Adrenal gland (tissue), 9 donors: ENCODE measurements at regions not wholly inside any gene's neighbourhood (a gene's known extent, or its start where the extent isn't known, plus 50 kb on each side); places are given as distances from the start of the nearest gene placed in this dataset.

Experiments used
- DNase-seq, 7 donors: peaks; one replicate each; pipeline ENCODE4 v3.0.0-alpha.2; 2019 to 2020
- H3K27ac ChIP-seq, 5 donors: fragments of 200-600 bp; sonication (generic) in 4 of 5; 1 replicate in 3 of 5; 2 replicates in 2 of 5; pipeline versions ENCODE4 v1.5.1 to v1.8.0; 2016 to 2020; ENCODE audit warnings: mild to moderate bottlenecking in 1 of 5
- H3K27me3 ChIP-seq: fragments of 200-600 bp; 2 replicates; pipeline ENCODE4 v1.8.0; 2021
- H3K36me3 ChIP-seq, 2 donors: fragments of 200-600 bp; replicated peaks in 1 of 2; 1 replicate in 1 of 2; 2 replicates in 1 of 2; pipeline versions ENCODE4 v1.5.1 to v1.8.0; 2018 to 2022
- H3K4me1 ChIP-seq, 2 donors: fragments of 200-600 bp; replicated peaks in 1 of 2; 1 replicate in 1 of 2; 2 replicates in 1 of 2; pipeline versions ENCODE4 v1.5.1 to v1.8.0; 2018 to 2021
- H3K4me3 ChIP-seq, 4 donors: fragments of 200-600 bp; sonication (generic) in 3 of 4; one replicate each; pipeline ENCODE4 v1.5.1; 2016 to 2018
- H3K9me3 ChIP-seq, 3 donors: fragments of 200-600 bp; sonication (generic) in 1 of 3; replicated peaks in 1 of 3; 1 replicate in 2 of 3; 2 replicates in 1 of 3; pipeline versions ENCODE4 v1.5.1 to v1.8.0; 2016 to 2021
- POLR2A ChIP-seq, 2 donors: fragments of 450-650 bp; IDR thresholded peaks; one replicate each; pipeline ENCODE4 v1.6.1; 2017; ENCODE audit warnings: antibody characterized with exemption in 2 of 2, mild to moderate bottlenecking in 2 of 2, moderate library complexity in 1 of 2
- WGBS, 4 donors: extraction: QIAGEN DNeasy Blood & Tissue Kit in 2 of 4; methylation state at CpG; one replicate each; pipeline versions ENCODE4 v1.1.5 to v1.1.7; 2013 to 2017; 5-methylcytosine and 5-hydroxymethylcytosine counted together
- intact Hi-C, 2 donors: fragments of 100-400 bp; cut with DNase I; formaldehyde crosslinking; loops; one replicate each; pipeline versions ENCODE4 v1.14.1 to v1.15.0; 2022 to 2023
- TF ChIP-seq, protein P1 (sequence below), 6 experiments: fragments of 450-650 bp in 4 of 6; fragments of 200-600 bp in 2 of 6; sonication (generic) in 1 of 6; IDR thresholded peaks; 1 replicate in 5 of 6; 2 replicates in 1 of 6; pipeline versions ENCODE4 v1.5.1 to v1.8.0; 2016 to 2021; ENCODE audit warnings: antibody characterized with exemption in 6 of 6, mild to moderate bottlenecking in 2 of 6, moderate library complexity in 1 of 6
- donor health status: healthy with polysubstance abuse.
- donor health status: Bipolar disorder and iron deficiency.
- donor health status: DM: yes; HTN: yes; CAD: no.
- donor health status: DM: no; HTN: no; CAD: no.
- donor health status: DM: no; HTN: no; CAD: no.

DNA sequence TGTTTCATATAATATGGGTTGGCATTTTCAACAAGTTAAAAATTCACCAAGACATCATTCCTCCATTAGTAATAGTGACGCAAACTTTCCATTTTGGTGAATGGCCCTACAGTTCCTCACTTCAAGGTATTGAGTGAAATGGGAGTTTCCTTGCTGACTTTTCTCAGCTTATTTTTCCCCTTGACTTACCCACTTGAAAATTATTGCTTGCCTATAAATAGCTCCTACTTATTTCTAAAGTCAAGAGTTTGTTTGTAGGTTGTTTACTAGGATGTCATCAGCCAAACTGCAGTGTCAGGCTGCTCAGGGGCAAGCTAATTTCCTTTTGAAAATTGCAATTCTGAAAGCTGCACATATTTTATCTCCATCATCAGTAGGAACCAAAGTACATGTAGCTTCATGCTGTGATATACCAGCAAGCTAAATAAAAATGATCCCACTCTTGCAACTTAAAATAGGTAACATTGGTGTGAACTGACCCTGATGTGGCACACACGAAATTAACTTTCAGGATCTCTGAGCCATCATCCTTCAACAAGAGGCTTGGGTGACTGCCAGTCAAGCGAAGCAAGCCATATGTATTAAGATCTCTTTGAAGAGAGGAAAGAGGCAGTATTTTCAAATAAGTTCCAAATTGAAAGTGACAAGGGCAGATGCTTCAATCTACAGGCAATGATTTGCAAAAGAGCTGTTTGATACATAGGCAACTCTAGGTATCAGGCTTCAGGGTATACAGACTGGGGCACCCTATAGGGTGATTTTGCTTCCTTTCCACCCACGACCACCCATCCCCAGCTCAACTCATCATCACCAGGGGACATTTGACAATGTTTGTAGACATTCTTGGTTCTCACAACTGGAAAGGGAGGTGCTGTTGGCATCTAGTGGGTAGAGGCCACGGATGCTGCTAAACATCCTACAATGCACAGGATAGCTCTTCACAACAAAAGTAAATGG lies 66.8 kb upstream of the RASGRP1 start:
- WGBS, 4 donors: 72 to 88% (median 80%) methylated on average over 5 of the region's 5 CpGs
- TF ChIP-seq POLR2A (IDR thresholded peaks at IDR 0.05): no peak
- TF ChIP-seq, protein P1, sequence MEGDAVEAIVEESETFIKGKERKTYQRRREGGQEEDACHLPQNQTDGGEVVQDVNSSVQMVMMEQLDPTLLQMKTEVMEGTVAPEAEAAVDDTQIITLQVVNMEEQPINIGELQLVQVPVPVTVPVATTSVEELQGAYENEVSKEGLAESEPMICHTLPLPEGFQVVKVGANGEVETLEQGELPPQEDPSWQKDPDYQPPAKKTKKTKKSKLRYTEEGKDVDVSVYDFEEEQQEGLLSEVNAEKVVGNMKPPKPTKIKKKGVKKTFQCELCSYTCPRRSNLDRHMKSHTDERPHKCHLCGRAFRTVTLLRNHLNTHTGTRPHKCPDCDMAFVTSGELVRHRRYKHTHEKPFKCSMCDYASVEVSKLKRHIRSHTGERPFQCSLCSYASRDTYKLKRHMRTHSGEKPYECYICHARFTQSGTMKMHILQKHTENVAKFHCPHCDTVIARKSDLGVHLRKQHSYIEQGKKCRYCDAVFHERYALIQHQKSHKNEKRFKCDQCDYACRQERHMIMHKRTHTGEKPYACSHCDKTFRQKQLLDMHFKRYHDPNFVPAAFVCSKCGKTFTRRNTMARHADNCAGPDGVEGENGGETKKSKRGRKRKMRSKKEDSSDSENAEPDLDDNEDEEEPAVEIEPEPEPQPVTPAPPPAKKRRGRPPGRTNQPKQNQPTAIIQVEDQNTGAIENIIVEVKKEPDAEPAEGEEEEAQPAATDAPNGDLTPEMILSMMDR (IDR thresholded peaks at IDR 0.05): no peak
- no peaks in the 10 kb centered on the region for H3K9me3 ChIP-seq
- H3K4me3 ChIP-seq: no peak overlapping the region
- DNase-seq: no peak
- H3K4me1 ChIP-seq: no peaks in the 10 kb centered on the region
- no peak overlapping the region for H3K27ac ChIP-seq
- no peaks in the 10 kb centered on the region for H3K36me3 ChIP-seq
- intact Hi-C loops: no loop called here
- H3K27me3 ChIP-seq: peaks cover 4% of the 10 kb centered on the region

DNA sequence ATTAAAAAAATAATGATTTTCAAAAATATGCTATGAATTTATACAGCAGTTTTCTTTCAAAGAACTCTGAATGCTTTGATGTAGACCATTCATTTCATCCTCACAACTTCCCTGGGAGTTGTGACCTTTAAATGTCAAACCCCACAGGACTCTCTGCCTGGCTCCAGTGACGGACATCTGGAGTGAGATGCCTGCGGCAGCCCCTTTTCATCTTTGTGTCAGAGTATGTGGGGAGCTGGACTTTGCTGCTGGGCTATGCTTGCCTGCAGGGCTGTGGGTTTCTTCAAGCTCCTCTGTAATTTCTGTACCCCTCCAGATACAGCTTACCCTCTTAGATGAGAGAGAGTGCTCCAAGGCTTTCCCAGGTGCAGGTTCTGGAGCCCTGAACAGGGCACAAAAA lies 70.6 kb upstream of the RASGRP1 start:
- no peak overlapping the region for H3K27ac ChIP-seq
- no peaks in the 10 kb centered on the region for H3K4me1 ChIP-seq
- H3K36me3 ChIP-seq: no peaks in the 10 kb centered on the region
- intact Hi-C loops: no loop called here
- TF ChIP-seq POLR2A (IDR thresholded peaks at IDR 0.05): no peak
- TF ChIP-seq, protein P1 (IDR thresholded peaks at IDR 0.05): no peak
- H3K4me3 ChIP-seq: no peak overlapping the region
- 24 to 25% (median 24%) methylated on average over 2 of the region's 2 CpGs for WGBS, 4 donors
- no peaks in the 10 kb centered on the region for H3K9me3 ChIP-seq
- no peak for DNase-seq
- no peaks in the 10 kb centered on the region for H3K27me3 ChIP-seq

DNA sequence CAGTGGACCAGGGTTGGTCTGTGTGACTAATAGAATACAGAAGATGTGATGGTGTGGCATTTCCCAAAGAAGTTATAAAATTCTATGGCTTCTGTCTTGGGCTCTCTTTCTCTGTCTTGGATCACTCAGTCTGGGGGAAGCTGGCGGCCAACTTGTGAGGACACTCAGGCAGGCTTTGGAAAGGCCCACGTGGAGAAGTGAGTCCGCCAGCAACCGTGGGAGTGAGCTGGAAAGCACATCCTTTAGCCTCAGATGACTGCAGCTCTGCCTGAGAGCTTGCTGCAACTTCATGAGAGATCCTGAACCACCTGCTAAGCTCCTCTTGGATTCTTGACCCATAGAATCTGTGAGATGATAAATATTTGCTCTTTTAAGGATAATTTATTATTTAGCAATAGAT lies 72.0 kb upstream of the RASGRP1 start:
- Histone ChIP-seq H3K4me1 (no peaks in the 10 kb centered on the region), H3K4me3 (no peak overlapping the region), H3K9me3 (no peaks in the 10 kb centered on the region), H3K27me3 (no peaks in the 10 kb centered on the region), H3K36me3 (no peaks in the 10 kb centered on the region), H3K27ac (no peak overlapping the region)
- DNase-seq: no peak
- no peak for TF ChIP-seq POLR2A (IDR thresholded peaks at IDR 0.05)
- TF ChIP-seq, protein P1 (IDR thresholded peaks at IDR 0.05): no peak
- intact Hi-C loops: no loop called here
- WGBS, 4 donors: 72 to 88% (median 81%) methylated on average over 4 of the region's 4 CpGs

DNA sequence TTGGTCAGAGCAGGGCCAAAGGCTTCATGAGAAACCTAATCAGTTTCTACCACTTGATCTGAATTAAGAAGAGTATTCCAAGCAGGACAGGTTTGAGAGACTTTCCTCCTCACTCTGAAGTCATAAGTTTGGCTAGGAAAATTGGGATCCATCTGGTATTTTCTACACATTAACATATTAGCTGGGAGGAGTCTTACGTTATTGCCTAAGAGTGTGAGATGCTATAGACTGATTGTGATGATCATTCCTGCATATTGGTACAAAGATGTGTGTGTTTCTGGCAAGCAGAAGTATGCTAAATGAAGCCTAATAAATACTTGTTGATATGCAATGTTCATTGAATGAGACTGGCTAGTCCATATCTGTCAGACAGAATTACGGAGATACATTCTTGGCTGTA lies 73.5 kb upstream of the RASGRP1 start:
- Histone ChIP-seq H3K36me3 (no peaks in the 10 kb centered on the region), H3K4me3 (no peak overlapping the region), H3K27ac (no peak overlapping the region), H3K9me3 (no peaks in the 10 kb centered on the region), H3K4me1 (no peaks in the 10 kb centered on the region), H3K27me3 (no peaks in the 10 kb centered on the region)
- intact Hi-C loops: no loop called here
- TF ChIP-seq, protein P1 (IDR thresholded peaks at IDR 0.05): no peak
- no peak for TF ChIP-seq POLR2A (IDR thresholded peaks at IDR 0.05)
- 82 to 89% (median 84%) methylated on average over 2 of the region's 2 CpGs for WGBS, 4 donors
- no peak for DNase-seq
